HL-60 (cell line): ENCODE measurements at regions not wholly inside any gene's neighbourhood (a gene's known extent, or its start where the extent isn't known, plus 50 kb on each side); places are given as distances from the start of the nearest gene placed in this dataset.

Experiments used
- CTCF ChIP-seq: IDR thresholded peaks from one replicate; pipeline ENCODE4 v1.5.1; 2011; ENCODE audit warnings: low read length, control low read depth, inconsistent platforms; ENCODE audit not compliant: insufficient read depth
- GABPA ChIP-seq: IDR thresholded peaks from 2 replicates; pipeline ENCODE4 v1.6.1; 2012; ENCODE audit warnings: low read depth
- POLR2AphosphoS5 ChIP-seq: IDR thresholded peaks from 2 replicates; pipeline ENCODE4 v1.6.1; 2012; ENCODE audit warnings: low read depth
- REST ChIP-seq: IDR thresholded peaks from 2 replicates; pipeline ENCODE4 v1.6.1; 2012; ENCODE audit warnings: low read depth; ENCODE audit not compliant: insufficient replicate concordance

- TF ChIP-seq CTCF (no peak), GABPA (no peak), POLR2AphosphoS5 (no peak), REST (no peak)
Measured at GRCh38 chr3:159112724-159113123, 310.9 kb downstream of the MFSD1 start.
